ENCODE measurements at regions not wholly inside any gene's neighbourhood (a gene's known extent, or its start where the extent isn't known, plus 50 kb on each side); places are given as distances from the start of the nearest gene placed in this dataset.

DNA sequence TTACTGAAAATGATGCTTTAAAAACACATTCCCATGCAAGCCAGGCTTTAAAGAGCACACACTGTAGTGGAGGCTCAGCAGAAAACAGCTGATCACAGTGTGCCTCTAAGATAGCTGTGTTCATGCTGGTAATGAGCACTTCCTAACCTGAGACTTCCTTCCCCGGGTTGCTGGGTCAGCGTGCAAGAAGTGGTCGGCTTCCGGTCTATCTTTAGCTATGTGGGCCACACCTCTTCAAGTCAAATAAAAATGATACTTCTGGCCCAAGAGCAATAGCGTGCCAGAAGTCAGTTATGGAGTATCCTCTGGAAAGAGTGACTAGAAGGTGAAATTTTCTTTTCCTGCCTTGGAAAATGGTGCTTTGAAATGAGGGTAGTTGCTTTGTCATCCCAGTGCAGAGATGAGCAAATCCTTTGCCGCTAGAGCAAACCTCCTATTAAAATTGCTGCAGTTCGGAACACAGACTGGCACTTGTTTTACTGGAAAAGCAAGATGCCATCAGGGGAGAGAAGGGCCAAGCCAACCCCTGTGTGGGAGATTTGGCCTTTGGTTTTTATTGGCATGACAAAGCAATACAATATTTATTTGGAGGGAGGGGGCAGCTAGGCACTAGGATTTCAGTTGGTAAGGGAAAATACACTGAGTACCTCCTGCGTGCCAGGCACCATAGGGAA lies 64.2 kb downstream of the ARHGAP35 start:
- no peak for DNase-seq
- no peak overlapping the region for H3K4me3 ChIP-seq
- H3K27me3 ChIP-seq (ENCODE audit: insufficient read depth in 3 of 3, low read length in 2 of 3) = no peaks in the 10 kb centered on the region
- peaks cover 69% of the 10 kb centered on the region for H3K4me1 ChIP-seq
- H3K9me3 ChIP-seq = no peaks in the 10 kb centered on the region
- peak in 3 of 4 donors; percentile 53 to 74 (median 73) for ATAC-seq
- intact Hi-C loops (cut with DNase I) = loop anchor here in 1 of 2 donors (5.0 kb wide), 2 partner anchors 52 to 63 kb away; partner anchors contain the start of gene ARHGAP35
- TF ChIP-seq, protein P1, sequence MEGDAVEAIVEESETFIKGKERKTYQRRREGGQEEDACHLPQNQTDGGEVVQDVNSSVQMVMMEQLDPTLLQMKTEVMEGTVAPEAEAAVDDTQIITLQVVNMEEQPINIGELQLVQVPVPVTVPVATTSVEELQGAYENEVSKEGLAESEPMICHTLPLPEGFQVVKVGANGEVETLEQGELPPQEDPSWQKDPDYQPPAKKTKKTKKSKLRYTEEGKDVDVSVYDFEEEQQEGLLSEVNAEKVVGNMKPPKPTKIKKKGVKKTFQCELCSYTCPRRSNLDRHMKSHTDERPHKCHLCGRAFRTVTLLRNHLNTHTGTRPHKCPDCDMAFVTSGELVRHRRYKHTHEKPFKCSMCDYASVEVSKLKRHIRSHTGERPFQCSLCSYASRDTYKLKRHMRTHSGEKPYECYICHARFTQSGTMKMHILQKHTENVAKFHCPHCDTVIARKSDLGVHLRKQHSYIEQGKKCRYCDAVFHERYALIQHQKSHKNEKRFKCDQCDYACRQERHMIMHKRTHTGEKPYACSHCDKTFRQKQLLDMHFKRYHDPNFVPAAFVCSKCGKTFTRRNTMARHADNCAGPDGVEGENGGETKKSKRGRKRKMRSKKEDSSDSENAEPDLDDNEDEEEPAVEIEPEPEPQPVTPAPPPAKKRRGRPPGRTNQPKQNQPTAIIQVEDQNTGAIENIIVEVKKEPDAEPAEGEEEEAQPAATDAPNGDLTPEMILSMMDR (IDR thresholded peaks at IDR 0.05) = no peak
- peak overlapping the region; percentile 75 for H3K27ac ChIP-seq
- peaks cover 0 to 23% of the 10 kb centered on the region in 2 donors for H3K36me3 ChIP-seq (ENCODE audit: insufficient read depth in 1 of 2, low read depth in 1 of 2)
- WGBS, 3 donors = 18 to 36% (median 22%) methylated on average over 8 of the region's 8 CpGs

DNA sequence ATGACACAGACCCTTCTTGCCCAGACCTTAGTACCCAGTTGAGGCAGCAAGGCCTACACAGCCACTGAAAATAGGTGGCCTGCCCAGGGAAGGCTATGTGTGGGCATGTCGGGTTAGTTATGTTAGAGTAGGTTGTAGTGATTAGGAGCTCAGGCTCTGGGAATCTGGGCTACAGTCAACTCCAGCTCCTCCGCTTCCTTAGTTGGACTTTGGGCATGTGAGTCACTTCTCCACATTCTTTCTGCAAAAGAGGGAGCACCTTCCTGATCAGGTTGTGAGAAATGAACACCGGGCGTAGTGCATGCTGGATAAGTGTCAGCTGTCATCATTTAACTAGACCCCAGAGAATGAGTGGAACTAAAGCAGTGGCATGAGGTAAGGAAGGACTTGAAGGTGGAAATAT lies 64.8 kb downstream of the ARHGAP35 start:
- no peak overlapping the region for H3K4me3 ChIP-seq
- H3K9me3 ChIP-seq = no peaks in the 10 kb centered on the region
- peak overlapping the region; percentile 75 for H3K27ac ChIP-seq
- 43 to 76% (median 51%) methylated on average over 4 of the region's 4 CpGs for WGBS, 3 donors
- H3K4me1 ChIP-seq = peaks cover 71% of the 10 kb centered on the region
- TF ChIP-seq, protein P1 (IDR thresholded peaks at IDR 0.05) = no peak
- intact Hi-C loops (cut with DNase I) = loop anchor here in 1 of 2 donors (5.0 kb wide), 2 partner anchors 52 to 63 kb away; partner anchors contain the start of gene ARHGAP35
- H3K36me3 ChIP-seq (ENCODE audit: insufficient read depth in 1 of 2, low read depth in 1 of 2) = peaks cover 0 to 18% of the 10 kb centered on the region in 2 donors
- DNase-seq (no peak), ATAC-seq (peak in 3 of 4 donors; percentile 14 to 43 (median 28))
- H3K27me3 ChIP-seq (ENCODE audit: insufficient read depth in 3 of 3, low read length in 2 of 3) = no peaks in the 10 kb centered on the region

DNA sequence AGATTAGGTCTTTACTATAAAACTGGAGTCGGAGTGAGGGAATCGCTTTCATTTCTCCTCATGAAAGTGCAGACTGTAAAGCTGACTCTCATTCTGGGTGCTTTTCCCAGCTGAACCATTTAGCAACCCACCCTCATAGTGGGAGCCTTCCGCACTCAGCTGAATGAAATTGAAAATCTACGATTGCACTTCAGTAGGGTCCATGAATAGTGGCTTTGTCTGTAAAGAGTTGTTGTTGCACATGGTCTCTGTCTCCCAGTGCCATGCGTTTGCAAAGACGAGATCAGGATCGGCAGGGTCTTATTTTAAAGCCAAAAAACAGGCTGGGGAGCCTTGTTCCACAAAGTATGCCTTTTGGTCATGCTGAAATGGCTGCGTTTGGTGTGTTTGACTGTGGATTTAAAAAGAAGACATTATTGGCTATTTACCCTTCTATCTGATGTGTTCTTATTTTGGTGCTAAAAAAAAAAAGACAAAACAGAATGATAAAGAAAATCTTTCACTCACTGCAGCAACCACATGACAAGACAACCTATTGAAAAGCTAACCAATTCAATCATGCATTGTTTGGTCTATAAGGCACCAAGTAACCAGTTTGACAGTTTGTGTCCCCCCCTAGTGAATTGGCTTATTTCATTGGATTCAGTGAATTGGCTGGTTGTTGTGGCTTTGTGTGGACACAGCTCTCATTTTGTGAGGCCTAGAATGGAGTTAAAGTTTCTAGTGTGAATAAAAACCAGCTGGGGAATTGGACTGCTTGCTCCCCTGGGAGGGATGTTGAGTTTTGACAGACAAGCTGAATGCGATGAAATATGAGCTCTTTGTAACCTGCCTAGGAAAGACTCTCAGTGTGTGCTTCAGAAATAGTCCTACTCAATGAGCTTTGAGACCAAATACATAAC lies 65.6 kb downstream of the ARHGAP35 start:
- Histone ChIP-seq H3K4me1 (peaks cover 80% of the 10 kb centered on the region), H3K27ac (peak overlapping the region; percentile 75), H3K36me3 (ENCODE audit: insufficient read depth in 1 of 2, low read depth in 1 of 2) (peaks cover 0 to 14% of the 10 kb centered on the region in 2 donors), H3K27me3 (ENCODE audit: insufficient read depth in 3 of 3, low read length in 2 of 3) (no peaks in the 10 kb centered on the region), H3K9me3 (no peaks in the 10 kb centered on the region), H3K4me3 (peak overlapping the region; percentile 1)
- peak; percentile 44 to 72 (median 50) for ATAC-seq
- no peak for DNase-seq
- TF ChIP-seq, protein P1 (IDR thresholded peaks at IDR 0.05) = no peak
- WGBS, 3 donors = 65 to 78% (median 67%) methylated on average over 9 of the region's 9 CpGs
- intact Hi-C loops (cut with DNase I) = loop anchor here in 1 of 2 donors (5.0 kb wide), 2 partner anchors 51 to 64 kb away; partner anchors contain the start of gene ARHGAP35

DNA sequence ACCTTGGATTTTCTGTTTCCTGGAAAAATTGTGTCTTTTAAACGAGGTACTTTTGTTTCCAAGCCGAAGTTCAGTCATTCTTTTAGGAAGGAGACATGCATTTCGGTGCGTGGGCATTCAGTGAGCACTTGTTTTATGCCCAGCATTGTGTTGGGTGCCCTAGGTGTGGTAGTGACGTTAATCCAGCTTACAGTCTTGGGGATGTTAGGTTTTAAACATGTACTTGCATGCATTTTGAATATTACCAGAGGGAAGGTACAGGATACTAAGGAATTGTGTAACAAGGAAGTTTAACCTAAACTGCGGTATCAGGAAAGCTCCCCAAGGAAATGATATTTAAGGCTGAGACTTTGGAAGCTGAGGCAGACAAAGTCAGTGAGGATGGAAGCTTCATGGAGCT lies 66.3 kb downstream of the ARHGAP35 start:
- ATAC-seq (no peak), DNase-seq (no peak)
- Histone ChIP-seq H3K27me3 (ENCODE audit: insufficient read depth in 3 of 3, low read length in 2 of 3) (no peaks in the 10 kb centered on the region), H3K27ac (peak overlapping the region; percentile 75), H3K9me3 (no peaks in the 10 kb centered on the region), H3K4me1 (peaks cover 83% of the 10 kb centered on the region), H3K36me3 (ENCODE audit: insufficient read depth in 1 of 2, low read depth in 1 of 2) (peaks cover 0 to 10% of the 10 kb centered on the region in 2 donors), H3K4me3 (peak overlapping the region; percentile 1)
- 27 to 57% (median 34%) methylated on average over 6 of the region's 6 CpGs for WGBS, 3 donors
- intact Hi-C loops (cut with DNase I) = loop anchor here in 1 of 2 donors (5.0 kb wide), 2 partner anchors 50 to 65 kb away; partner anchors contain the start of gene ARHGAP35
- TF ChIP-seq, protein P1 (IDR thresholded peaks at IDR 0.05) = no peak

Measured in psoas muscle (tissue), 7 donors.